ENCODE measurements at regions not wholly inside any gene's neighbourhood (a gene's known extent, or its start where the extent isn't known, plus 50 kb on each side); places are given as distances from the start of the nearest gene placed in this dataset.

DNA sequence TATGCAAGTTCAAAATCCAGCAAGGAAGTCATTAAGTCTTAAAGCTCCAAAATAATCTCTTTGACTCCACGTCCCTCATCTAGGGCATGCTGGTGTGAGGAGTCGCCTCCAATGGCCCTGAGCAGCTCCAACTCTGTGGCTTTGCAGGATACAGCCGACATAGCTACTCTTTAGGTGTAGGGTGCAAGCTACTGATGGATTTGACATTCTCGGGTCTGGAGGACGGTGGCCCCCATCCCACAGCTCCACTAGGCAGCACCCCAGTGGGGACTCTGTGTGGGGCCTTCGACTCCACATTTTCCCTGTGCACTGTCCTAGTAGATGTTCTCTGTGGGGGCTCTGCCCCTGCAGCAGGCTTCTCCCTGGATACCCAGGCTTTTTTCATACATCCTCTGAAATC is 333.2 kb upstream of the FGF13 start:
- TF ChIP-seq, protein P1, sequence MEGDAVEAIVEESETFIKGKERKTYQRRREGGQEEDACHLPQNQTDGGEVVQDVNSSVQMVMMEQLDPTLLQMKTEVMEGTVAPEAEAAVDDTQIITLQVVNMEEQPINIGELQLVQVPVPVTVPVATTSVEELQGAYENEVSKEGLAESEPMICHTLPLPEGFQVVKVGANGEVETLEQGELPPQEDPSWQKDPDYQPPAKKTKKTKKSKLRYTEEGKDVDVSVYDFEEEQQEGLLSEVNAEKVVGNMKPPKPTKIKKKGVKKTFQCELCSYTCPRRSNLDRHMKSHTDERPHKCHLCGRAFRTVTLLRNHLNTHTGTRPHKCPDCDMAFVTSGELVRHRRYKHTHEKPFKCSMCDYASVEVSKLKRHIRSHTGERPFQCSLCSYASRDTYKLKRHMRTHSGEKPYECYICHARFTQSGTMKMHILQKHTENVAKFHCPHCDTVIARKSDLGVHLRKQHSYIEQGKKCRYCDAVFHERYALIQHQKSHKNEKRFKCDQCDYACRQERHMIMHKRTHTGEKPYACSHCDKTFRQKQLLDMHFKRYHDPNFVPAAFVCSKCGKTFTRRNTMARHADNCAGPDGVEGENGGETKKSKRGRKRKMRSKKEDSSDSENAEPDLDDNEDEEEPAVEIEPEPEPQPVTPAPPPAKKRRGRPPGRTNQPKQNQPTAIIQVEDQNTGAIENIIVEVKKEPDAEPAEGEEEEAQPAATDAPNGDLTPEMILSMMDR (IDR thresholded peaks at IDR 0.05) = no peak
- no peak for TF ChIP-seq POLR2AphosphoS5 (IDR thresholded peaks at IDR 0.05)
- no peak for TF ChIP-seq POLR2A (IDR thresholded peaks at IDR 0.05)

All from breast epithelium (tissue), 3 donors.